ENCODE measurements at regions not wholly inside any gene's neighbourhood (a gene's known extent, or its start where the extent isn't known, plus 50 kb on each side); places are given as distances from the start of the nearest gene placed in this dataset.

DNA sequence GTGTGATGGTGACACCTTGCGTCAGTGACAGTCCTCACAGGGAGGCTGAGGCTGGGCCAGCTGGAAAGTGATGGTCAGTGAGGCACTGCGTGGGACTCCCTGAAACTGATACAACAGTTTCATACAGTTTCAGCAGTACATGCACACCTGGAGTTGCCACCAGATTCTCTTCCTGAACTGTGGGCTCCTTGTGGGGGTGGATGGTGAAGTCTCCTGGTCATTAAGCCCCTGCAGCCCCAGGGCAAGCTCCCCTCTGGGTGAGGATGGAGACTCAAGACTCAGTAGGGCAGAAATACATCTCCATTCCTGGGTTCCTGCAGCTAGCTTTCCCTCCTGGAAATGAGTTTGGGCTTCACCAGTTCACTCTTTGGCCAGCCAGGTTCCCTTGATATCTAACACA lies 392.7 kb downstream of the UQCRFS1 start:
- no CpG with 5 or more reads among the region's 2 CpGs for WGBS (ENCODE audit: extremely low coverage, insufficient read length, low lambda C conversion rate)
- H4K91ac ChIP-seq (ENCODE audit: insufficient read length, low read depth, low read length), result no peak overlapping the region
- H4K20me1 ChIP-seq (ENCODE audit: control insufficient read depth, insufficient read depth, insufficient read length), result no peaks in the 10 kb centered on the region
- Mint-ChIP-seq H3K9me3 (peaks cover 13% of the 10 kb centered on the region in 2 experiments), H3K4me3 (no peak overlapping the region), H3K27ac (no peak overlapping the region), H3K4me1 (peaks cover 24 to 30% of the 10 kb centered on the region in 2 experiments), H3K36me3 (ENCODE audit: insufficient read depth in 1 of 3, low read depth in 3 of 3) (peaks cover 6 to 18% (median 6%) of the 10 kb centered on the region in 3 experiments), H3K27me3 (ENCODE audit: low read depth) (peaks cover 8% of the 10 kb centered on the region)
- no peak overlapping the region for H3K9ac ChIP-seq (ENCODE audit: extremely low read depth, insufficient read length, low read length)
- H3T11ph ChIP-seq (ENCODE audit: low read length), result no peak overlapping the region
- H3K4ac ChIP-seq (ENCODE audit: low read depth, low read length), result no peak overlapping the region
- H2BK20ac ChIP-seq (ENCODE audit: low read depth, low read length, poor library complexity, severe bottlenecking), result no peak overlapping the region
- H3K27ac ChIP-seq (ENCODE audit: insufficient read length, low read depth, low read length), result no peak overlapping the region
- H3K14ac ChIP-seq (ENCODE audit: insufficient read depth, low read length), result no peak overlapping the region
- H3K27me3 ChIP-seq (ENCODE audit: insufficient read depth, low read length), result no peaks in the 10 kb centered on the region
- H2BK120ac ChIP-seq (ENCODE audit: low read depth, low read length, poor library complexity, severe bottlenecking), result no peak overlapping the region
- no peak overlapping the region for H2BK15ac ChIP-seq (ENCODE audit: low read depth, low read length)
- H2BK12ac ChIP-seq (ENCODE audit: insufficient read length, low read depth, low read length), result no peak overlapping the region
- DNase-seq, result no peak
- peaks cover 2% of the 10 kb centered on the region for H3K9me3 ChIP-seq (ENCODE audit: control insufficient read depth, low read depth, low read length)
- H3K4me1 ChIP-seq (ENCODE audit: insufficient read depth, low read length), result peaks cover 10% of the 10 kb centered on the region; the same call in 1 of the 2 replicates
- no peak overlapping the region for H3K18ac ChIP-seq (ENCODE audit: insufficient read length, low read depth, low read length)
- H3K23me2 ChIP-seq (ENCODE audit: insufficient read length, low read depth, low read length, poor library complexity, severe bottlenecking), result peaks cover 2% of the 10 kb centered on the region
- no peaks in the 10 kb centered on the region for H3K79me2 ChIP-seq (ENCODE audit: insufficient read depth, low read length)
- H2AFZ ChIP-seq (ENCODE audit: low read length), result no peak overlapping the region
- no peak overlapping the region for H2BK5ac ChIP-seq (ENCODE audit: insufficient read length, low read length)
- H4K5ac ChIP-seq (ENCODE audit: insufficient read length, low read depth, low read length), result no peak overlapping the region
- no peak overlapping the region for H4K8ac ChIP-seq (replicated peaks; ENCODE audit: insufficient read length, low read depth, low read length)
- H3K23ac ChIP-seq (ENCODE audit: insufficient read length, low read depth, low read length), result no peak overlapping the region
- H3K56ac ChIP-seq (ENCODE audit: insufficient read length, low read depth, low read length), result no peak overlapping the region
- H2AK5ac ChIP-seq (ENCODE audit: insufficient read length, low read length), result no peak overlapping the region
- H3K79me1 ChIP-seq (ENCODE audit: insufficient read depth, low read depth, low read length, poor library complexity, severe bottlenecking), result no peaks in the 10 kb centered on the region
- no peak for TF ChIP-seq CTCF (conservative IDR thresholded peaks at IDR 0.05)
- H3K4me2 ChIP-seq (ENCODE audit: insufficient read depth, insufficient read length, low read length), result no peak overlapping the region
